ENCODE measurements at regions not wholly inside any gene's neighbourhood (a gene's known extent, or its start where the extent isn't known, plus 50 kb on each side); places are given as distances from the start of the nearest gene placed in this dataset.

- no peak for TF ChIP-seq ETS1 (IDR thresholded peaks at IDR 0.05)
These were observed 448.2 kb downstream of the BRINP3 start (continued) for GRCh38 chr1:190029441-190029840.

GRCh38 chr1:190043655-190044054, 434.0 kb downstream of the BRINP3 start:
- H3K9me2 ChIP-seq (ENCODE audit: insufficient read depth): no peaks in the 10 kb centered on the region
- Mint-ChIP-seq H3K27me3 (ENCODE audit: insufficient read depth, low read depth, poor library complexity) (no peaks in the 10 kb centered on the region), H3K4me3 (no peak overlapping the region), H3K9me3 (no peaks in the 10 kb centered on the region), H3K36me3 (ENCODE audit: low read depth) (no peaks in the 10 kb centered on the region), H3K4me1 (peaks cover 8% of the 10 kb centered on the region; the same call in 2 of the 3 replicates), H3K27ac (no peak overlapping the region)
- TF ChIP-seq ZNF462 (CRISPR knock-in tag; IDR thresholded peaks at IDR 0.05) (no peak), POLR2AphosphoS5 (IDR thresholded peaks at IDR 0.05; ENCODE audit: low read depth) (no peak), REST (IDR thresholded peaks at IDR 0.05; ENCODE audit: unreplicated experiment) (no peak), CREB1 (CRISPR knock-in tag; IDR thresholded peaks at IDR 0.05; ENCODE audit: low read depth) (no peak), CTCF (conservative IDR thresholded peaks at IDR 0.05; ENCODE audit: low read depth in 2 of 2) (no peak), ETS1 (IDR thresholded peaks at IDR 0.05) (no peak), EZH2 (IDR thresholded peaks at IDR 0.05; ENCODE audit: low read depth, unreplicated experiment) (no peak)
- H3K27me3 ChIP-seq (ENCODE audit: insufficient read depth): no peaks in the 10 kb centered on the region
- peaks cover 12% of the 10 kb centered on the region for H3K4me1 ChIP-seq (ENCODE audit: insufficient read depth)
- DNase-seq (ENCODE audit: low spot score) (no peak), ATAC-seq (no peak)
- no peaks in the 10 kb centered on the region for H3K36me3 ChIP-seq (ENCODE audit: insufficient read depth)
- no peaks in the 10 kb centered on the region for H4K20me1 ChIP-seq (replicated peaks; ENCODE audit: insufficient read depth)
- H3K4me2 ChIP-seq: no peak overlapping the region
- H3K79me2 ChIP-seq (replicated peaks; ENCODE audit: insufficient read depth): no peaks in the 10 kb centered on the region
- H3F3A ChIP-seq (replicated peaks; ENCODE audit: low read depth): no peaks in the 10 kb centered on the region
- H3K27ac ChIP-seq (ENCODE audit: low read depth): no peak overlapping the region
- H3K4me3 ChIP-seq: no peak overlapping the region
- no peak overlapping the region for H2AFZ ChIP-seq

All from GM23338 (cell line).